ENCODE measurements at regions not wholly inside any gene's neighbourhood (a gene's known extent, or its start where the extent isn't known, plus 50 kb on each side); places are given as distances from the start of the nearest gene placed in this dataset.

- Histone ChIP-seq H3K9me2 (replicated peaks; ENCODE audit: control insufficient read depth, low read length) (no peaks in the 10 kb centered on the region), H3K36me3 (ENCODE audit: control insufficient read depth, low read length) (no peaks in the 10 kb centered on the region), H3K4me3 (ENCODE audit: low read length) (no peak overlapping the region), H3K79me2 (ENCODE audit: control insufficient read depth, low read length) (no peaks in the 10 kb centered on the region), H3K27ac (ENCODE audit: low read depth, low read length) (no peak overlapping the region), H3F3A (ENCODE audit: control insufficient read depth, insufficient read depth) (no peaks in the 10 kb centered on the region), H3K4me1 (ENCODE audit: control insufficient read depth, low read length) (no peaks in the 10 kb centered on the region), H3K27me3 (ENCODE audit: control insufficient read depth, low read length) (no peaks in the 10 kb centered on the region), H3K4me2 (ENCODE audit: low read length) (no peak overlapping the region), H4K20me1 (ENCODE audit: control insufficient read depth, insufficient read depth, low read depth, low read length) (no peaks in the 10 kb centered on the region), H3K9me3 (ENCODE audit: control insufficient read depth, insufficient read depth, low read length) (no peaks in the 10 kb centered on the region)
- TF ChIP-seq EZH2phosphoT487 (IDR thresholded peaks at IDR 0.05; ENCODE audit: borderline replicate concordance, low read length) = no peak
- TF ChIP-seq CTCF (IDR thresholded peaks at IDR 0.05; ENCODE audit: low read depth, low read length, poor library complexity, severe bottlenecking) = no peak
Observed at GRCh38 chr3:182325213-182325950, 467.9 kb upstream of the ATP11B start.

GRCh38 chr3:182327196-182327681 lies 466.1 kb upstream of the ATP11B start:
- Histone ChIP-seq H3F3A (ENCODE audit: control insufficient read depth, insufficient read depth) (no peaks in the 10 kb centered on the region), H3K4me3 (ENCODE audit: low read length) (no peak overlapping the region), H3K27ac (ENCODE audit: low read depth, low read length) (no peak overlapping the region), H3K9me2 (replicated peaks; ENCODE audit: control insufficient read depth, low read length) (no peaks in the 10 kb centered on the region), H3K27me3 (ENCODE audit: control insufficient read depth, low read length) (no peaks in the 10 kb centered on the region), H3K9me3 (ENCODE audit: control insufficient read depth, insufficient read depth, low read length) (no peaks in the 10 kb centered on the region), H3K4me2 (ENCODE audit: low read length) (no peak overlapping the region), H4K20me1 (ENCODE audit: control insufficient read depth, insufficient read depth, low read depth, low read length) (no peaks in the 10 kb centered on the region), H3K79me2 (ENCODE audit: control insufficient read depth, low read length) (no peaks in the 10 kb centered on the region), H3K4me1 (ENCODE audit: control insufficient read depth, low read length) (no peaks in the 10 kb centered on the region), H3K36me3 (ENCODE audit: control insufficient read depth, low read length) (no peaks in the 10 kb centered on the region)
- no peak for TF ChIP-seq EZH2phosphoT487 (IDR thresholded peaks at IDR 0.05; ENCODE audit: borderline replicate concordance, low read length)
- no peak for TF ChIP-seq CTCF (IDR thresholded peaks at IDR 0.05; ENCODE audit: low read depth, low read length, poor library complexity, severe bottlenecking)

GRCh38 chr3:182330646-182331045 lies 462.7 kb upstream of the ATP11B start:
- no peak for TF ChIP-seq EZH2phosphoT487 (IDR thresholded peaks at IDR 0.05; ENCODE audit: borderline replicate concordance, low read length)
- no peak for TF ChIP-seq CTCF (IDR thresholded peaks at IDR 0.05; ENCODE audit: low read depth, low read length, poor library complexity, severe bottlenecking)
- H3K9me2 ChIP-seq (replicated peaks; ENCODE audit: control insufficient read depth, low read length) = no peaks in the 10 kb centered on the region
- H3K36me3 ChIP-seq (ENCODE audit: control insufficient read depth, low read length) = no peaks in the 10 kb centered on the region
- H3F3A ChIP-seq (ENCODE audit: control insufficient read depth, insufficient read depth) = no peaks in the 10 kb centered on the region
- H4K20me1 ChIP-seq (ENCODE audit: control insufficient read depth, insufficient read depth, low read depth, low read length) = no peaks in the 10 kb centered on the region
- no peak overlapping the region for H3K27ac ChIP-seq (ENCODE audit: low read depth, low read length)
- H3K27me3 ChIP-seq (ENCODE audit: control insufficient read depth, low read length) = no peaks in the 10 kb centered on the region
- no peaks in the 10 kb centered on the region for H3K9me3 ChIP-seq (ENCODE audit: control insufficient read depth, insufficient read depth, low read length)
- no peak overlapping the region for H3K4me3 ChIP-seq (ENCODE audit: low read length)
- H3K79me2 ChIP-seq (ENCODE audit: control insufficient read depth, low read length) = no peaks in the 10 kb centered on the region
- no peaks in the 10 kb centered on the region for H3K4me1 ChIP-seq (ENCODE audit: control insufficient read depth, low read length)
- H3K4me2 ChIP-seq (ENCODE audit: low read length) = no peak overlapping the region
